IMR-90 (cell line): ENCODE measurements at regions not wholly inside any gene's neighbourhood (a gene's known extent, or its start where the extent isn't known, plus 50 kb on each side); places are given as distances from the start of the nearest gene placed in this dataset.

Experiments used
- ATAC-seq: fragments of 200-7000 bp; cut with Tn5 transposase; 2 replicates; pipeline ENCODE4 v1.9.1; 2020; ENCODE audit warnings: low read depth, mild to moderate bottlenecking, moderate library complexity
- BruUV-seq: library from RNA; stranded (reverse); fragments of 400-500 nt; replicated peaks from 2 replicates; lab custom pipeline; 2021; lab: Mats Ljungman, UMichigan
- CTCF ChIA-PET: fragments of 300-600 bp; formaldehyde crosslinking; extraction: SDS; loops from one replicate; lab custom pipeline; 2021; ENCODE audit warnings: antibody characterized with exemption; lab: Yijun Ruan, JAX
- POLR2A ChIA-PET: fragments of 300-600 bp; sonication (Branson Sonifier 250); formaldehyde crosslinking; loops from one replicate; lab custom pipeline; 2022; ENCODE audit warnings: antibody characterized with exemption; ENCODE audit not compliant: unreplicated experiment; lab: Charles Lee
- DNase-seq: peaks from one replicate; pipeline ENCODE4 v3.0.0; 2013
- H2AFZ ChIP-seq: replicated peaks from 2 replicates; pipeline ENCODE3; 2013; ENCODE audit warnings: low read length, mild to moderate bottlenecking; ENCODE audit not compliant: poor library complexity
- H2AK5ac ChIP-seq: 2 replicates; pipeline ENCODE4 v1.6.1; 2013; ENCODE audit warnings: low read depth, low read length, inconsistent platforms
- H2AK9ac ChIP-seq: replicated peaks from 2 replicates; pipeline ENCODE3; 2013; ENCODE audit warnings: mild to moderate bottlenecking, low read depth, low read length, moderate library complexity; ENCODE audit not compliant: poor library complexity
- H2BK120ac ChIP-seq: 2 replicates; pipeline ENCODE4 v1.6.1; 2013; ENCODE audit warnings: low read depth, low read length, inconsistent platforms
- H2BK15ac ChIP-seq: 3 replicates; pipeline ENCODE4 v1.6.1; 2013; ENCODE audit warnings: low read depth, low read length, inconsistent platforms
- H2BK20ac ChIP-seq: 2 replicates; pipeline ENCODE4 v1.6.1; 2013; ENCODE audit warnings: low read depth, mild to moderate bottlenecking, inconsistent platforms, low read length, moderate library complexity
- H2BK5ac ChIP-seq: 2 replicates; pipeline ENCODE4 v1.6.1; 2013; ENCODE audit warnings: mild to moderate bottlenecking, low read depth, low read length, inconsistent platforms; ENCODE audit not compliant: poor library complexity, severe bottlenecking
- H3K14ac ChIP-seq: replicated peaks from 2 replicates; pipeline ENCODE4 v1.6.1; 2013; ENCODE audit warnings: low read depth, low read length, inconsistent platforms
- H3K18ac ChIP-seq: 2 replicates; pipeline ENCODE4 v1.6.1; 2013; ENCODE audit warnings: low read depth, low read length, control low read depth
- H3K23ac ChIP-seq: 2 replicates; pipeline ENCODE4 v1.6.1; 2013; ENCODE audit warnings: low read depth, low read length, inconsistent platforms
- H3K27ac ChIP-seq: 2 replicates; pipeline ENCODE4 v1.5.1; 2013; ENCODE audit warnings: mild to moderate bottlenecking, control low read depth, low read length; ENCODE audit not compliant: insufficient read depth
- H3K27me3 ChIP-seq: 2 replicates; pipeline ENCODE4 v1.6.1; 2013; ENCODE audit warnings: low read length; ENCODE audit not compliant: control insufficient read depth, insufficient read depth
- H3K36me3 ChIP-seq: 2 replicates; pipeline ENCODE4 v1.6.1; 2013; ENCODE audit warnings: low read length, mixed read lengths; ENCODE audit not compliant: control insufficient read depth, insufficient read depth
- H3K4ac ChIP-seq: 2 replicates; pipeline ENCODE4 v1.6.1; 2013; ENCODE audit warnings: low read depth, low read length, inconsistent platforms
- H3K4me1 ChIP-seq: 2 replicates; pipeline ENCODE4 v1.6.1; 2013; ENCODE audit warnings: low read length, mixed read lengths; ENCODE audit not compliant: control insufficient read depth, insufficient read depth
- H3K4me2 ChIP-seq: 2 replicates; pipeline ENCODE4 v1.6.1; 2013; ENCODE audit warnings: low read depth, mild to moderate bottlenecking, control low read depth, low read length, moderate library complexity
- H3K4me3 ChIP-seq: 2 replicates; pipeline ENCODE4 v1.5.1; 2013; ENCODE audit warnings: low read depth, mild to moderate bottlenecking, control low read depth, low read length, moderate library complexity; ENCODE audit not compliant: insufficient read depth
- H3K56ac ChIP-seq: 2 replicates; pipeline ENCODE4 v1.6.1; 2013; ENCODE audit warnings: low read length, inconsistent platforms; ENCODE audit not compliant: insufficient read depth; ENCODE audit errors: extremely low read depth
- H3K79me1 ChIP-seq, 2 experiments: 2 replicates each; pipeline ENCODE4 v1.6.1; 2013; ENCODE audit warnings: low read length in 2 of 2, inconsistent platforms in 1 of 2, low read depth in 1 of 2
- H3K9ac ChIP-seq: 2 replicates; pipeline ENCODE4 v1.6.1; 2013; ENCODE audit warnings: low read depth, low read length, control low read depth
- H3K9me1 ChIP-seq: 2 replicates; pipeline ENCODE4 v1.6.1; 2013; ENCODE audit warnings: low read length, inconsistent platforms; ENCODE audit not compliant: insufficient read depth
- H3K9me3 ChIP-seq: 2 replicates; pipeline ENCODE4 v1.6.1; 2013; ENCODE audit warnings: low read length; ENCODE audit not compliant: control insufficient read depth, insufficient read depth
- H4K20me1 ChIP-seq: 2 replicates; pipeline ENCODE4 v1.6.1; 2013; ENCODE audit warnings: low read length, inconsistent platforms; ENCODE audit not compliant: insufficient read depth
- H4K5ac ChIP-seq: 2 replicates; pipeline ENCODE4 v1.6.1; 2013; ENCODE audit warnings: mild to moderate bottlenecking, low read depth, low read length, control low read depth
- H4K8ac ChIP-seq, 2 experiments: 2 replicates each; pipeline ENCODE4 v1.6.1; 2013; ENCODE audit warnings: low read depth in 2 of 2, low read length in 2 of 2, control low read depth in 1 of 2, inconsistent platforms in 1 of 2
- H4K91ac ChIP-seq: 2 replicates; pipeline ENCODE4 v1.6.1; 2013; ENCODE audit warnings: low read depth, low read length, inconsistent platforms; ENCODE audit not compliant: insufficient read depth
- CEBPB ChIP-seq: IDR thresholded peaks from 2 replicates; pipeline ENCODE4 v1.6.1; 2012; ENCODE audit warnings: low read depth, low read length, improper control_type of control experiment
- MAZ ChIP-seq: IDR thresholded peaks from 2 replicates; pipeline ENCODE4 v1.6.1; 2012; ENCODE audit warnings: low read depth, mild to moderate bottlenecking, low read length, improper control_type of control experiment, moderate library complexity, borderline replicate concordance
- MXI1 ChIP-seq: IDR thresholded peaks from 2 replicates; pipeline ENCODE4 v1.6.1; 2012; ENCODE audit warnings: low read depth, mild to moderate bottlenecking, low read length, moderate library complexity, borderline replicate concordance
- POLR2A ChIP-seq: IDR thresholded peaks from 2 replicates; pipeline ENCODE4 v1.6.1; 2012; ENCODE audit warnings: mild to moderate bottlenecking, low read depth, low read length
- RFX5 ChIP-seq: IDR thresholded peaks from 2 replicates; pipeline ENCODE4 v1.8.0; 2012; ENCODE audit warnings: low read depth, mild to moderate bottlenecking, low read length, moderate library complexity
- SMC3 ChIP-seq: fragments of 150-350 bp; IDR thresholded peaks from 2 replicates; pipeline ENCODE4 v1.6.1; 2016; ENCODE audit warnings: low read depth, mild to moderate bottlenecking, antibody characterized with exemption, low read length, moderate library complexity
- WGBS, 2 experiments: methylation state at CpG; one replicate each; pipeline versions ENCODE4 v1.1.5 to v1.1.7; 2013; ENCODE audit warnings: missing lambda C conversion rate in 2 of 2; ENCODE audit not compliant: insufficient read length in 1 of 2; ENCODE audit errors: extremely low coverage in 2 of 2; 5-methylcytosine and 5-hydroxymethylcytosine counted together
- dilution Hi-C: fragments of 300-500 bp; cut with HindIII; formaldehyde crosslinking; loops from one replicate; pipeline ENCODE4 v1.14.3; 2018; ENCODE audit warnings: low sequenced_read_pairs; ENCODE audit not compliant: unreplicated experiment
- in situ Hi-C: fragments of 300-500 bp; cut with MboI; formaldehyde crosslinking; loops from 3 replicates; pipeline ENCODE4 v1.14.3; 2019; ENCODE audit warnings: low sequenced_read_pairs, inconsistent platforms, mixed read lengths
- intact Hi-C: fragments of 100-400 bp; cut with micrococcal nuclease; formaldehyde crosslinking; loops from 2 replicates; pipeline ENCODE4 v1.10.0; 2022

GRCh38 chr17:79428988-79429387, 181.9 kb downstream of the RBFOX3 start:
- H3K27ac ChIP-seq, result no peak overlapping the region

More at GRCh38 chr17:79428988-79429387, 181.9 kb downstream of the RBFOX3 start:
- Histone ChIP-seq H3K4me2 (no peak overlapping the region), H2AK9ac (no peak overlapping the region), H2BK20ac (no peak overlapping the region), H4K8ac (no peak overlapping the region), H4K20me1 (no peaks in the 10 kb centered on the region), H3K27me3 (no peaks in the 10 kb centered on the region; the same call in 1 of the 2 replicates), H3K14ac (no peak overlapping the region), H2BK5ac (no peak overlapping the region), H4K5ac (no peak overlapping the region), H2AK5ac (no peak overlapping the region), H3K4ac (no peak overlapping the region), H2BK120ac (no peak overlapping the region), H3K9me3 (no peaks in the 10 kb centered on the region), H3K4me3 (no peak overlapping the region), H3K79me1 (no peaks in the 10 kb centered on the region), H3K9ac (no peak overlapping the region), H3K56ac (no peak overlapping the region), H4K91ac (no peak overlapping the region), H3K36me3 (no peaks in the 10 kb centered on the region), H3K18ac (no peak overlapping the region), H3K23ac (no peak overlapping the region), H3K9me1 (no peaks in the 10 kb centered on the region), H3K4me1 (no peaks in the 10 kb centered on the region), H2AFZ (no peak overlapping the region), H2BK15ac (no peak overlapping the region)
- DNase-seq (no peak), ATAC-seq (no peak)
- in situ Hi-C loops (no loop called here), dilution Hi-C loops (no loop called here), intact Hi-C loops (no loop called here)
- no peak for TF ChIP-seq CEBPB
- no peak for TF ChIP-seq MAZ
- TF ChIP-seq POLR2A, result no peak
- TF ChIP-seq SMC3, result no peak
- TF ChIP-seq MXI1, result no peak
- TF ChIP-seq RFX5, result no peak
- no TSS peak for BruUV-seq
- CTCF ChIA-PET, result no interaction called here
- 57% methylated on average over 9 of the region's 12 CpGs; no CpG with 5 or more reads in 1 of the 2 experiments for WGBS, 2 experiments
- POLR2A ChIA-PET, result no interaction called here
